ENCODE measurements at regions not wholly inside any gene's neighbourhood (a gene's known extent, or its start where the extent isn't known, plus 50 kb on each side); places are given as distances from the start of the nearest gene placed in this dataset.

DNA sequence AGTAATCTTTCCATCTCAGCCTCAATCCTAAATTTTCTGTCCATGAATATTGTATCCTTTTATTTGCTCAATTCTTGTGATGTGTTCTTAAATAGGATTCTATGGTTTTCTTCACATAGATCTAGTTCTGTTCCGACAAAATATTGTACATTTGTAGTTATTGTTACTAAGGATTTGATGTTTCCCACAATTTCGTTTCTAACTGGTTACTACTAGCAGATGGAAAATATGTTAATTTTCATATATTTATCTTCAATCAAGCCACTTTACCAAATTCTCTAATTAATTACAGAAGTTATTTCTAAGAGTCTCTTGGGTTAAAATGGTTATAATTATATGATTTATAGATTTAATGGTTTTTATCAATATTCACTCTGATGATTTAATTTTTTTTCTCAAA is 60.3 kb downstream of the SEC61B start (continued):
- TF ChIP-seq RAD21 (IDR thresholded peaks at IDR 0.05 in 1 of 2, conservative IDR thresholded peaks at IDR 0.05 in 1 of 2; ENCODE audit: low read depth in 2 of 2, low read length in 2 of 2) (no peak), HDAC2 (IDR thresholded peaks at IDR 0.05; ENCODE audit: borderline replicate concordance in 1 of 2, low read depth in 2 of 2, low read length in 2 of 2) (no peak), TEAD4 (IDR thresholded peaks at IDR 0.05; ENCODE audit: low read depth, low read length) (no peak), CHD1 (IDR thresholded peaks at IDR 0.05; ENCODE audit: low read depth, low read length) (no peak), RBBP5 (IDR thresholded peaks at IDR 0.05; ENCODE audit: borderline replicate concordance, low read depth, low read length) (no peak)
- TF ChIP-seq, protein P1, sequence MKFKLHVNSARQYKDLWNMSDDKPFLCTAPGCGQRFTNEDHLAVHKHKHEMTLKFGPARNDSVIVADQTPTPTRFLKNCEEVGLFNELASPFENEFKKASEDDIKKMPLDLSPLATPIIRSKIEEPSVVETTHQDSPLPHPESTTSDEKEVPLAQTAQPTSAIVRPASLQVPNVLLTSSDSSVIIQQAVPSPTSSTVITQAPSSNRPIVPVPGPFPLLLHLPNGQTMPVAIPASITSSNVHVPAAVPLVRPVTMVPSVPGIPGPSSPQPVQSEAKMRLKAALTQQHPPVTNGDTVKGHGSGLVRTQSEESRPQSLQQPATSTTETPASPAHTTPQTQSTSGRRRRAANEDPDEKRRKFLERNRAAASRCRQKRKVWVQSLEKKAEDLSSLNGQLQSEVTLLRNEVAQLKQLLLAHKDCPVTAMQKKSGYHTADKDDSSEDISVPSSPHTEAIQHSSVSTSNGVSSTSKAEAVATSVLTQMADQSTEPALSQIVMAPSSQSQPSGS (IDR thresholded peaks at IDR 0.05; ENCODE audit: low read length): no peak
